Astrocyte of the spinal cord (primary cell): ENCODE measurements at regions not wholly inside any gene's neighbourhood (a gene's known extent, or its start where the extent isn't known, plus 50 kb on each side); places are given as distances from the start of the nearest gene placed in this dataset.

Experiments used
- DNase-seq: peaks from one replicate; pipeline ENCODE4 v3.0.0; 2011; ENCODE audit warnings: low read depth, low spot score
- H3K4me3 ChIP-seq: 2 replicates; pipeline ENCODE4 v1.5.1; 2011; ENCODE audit warnings: low read depth, mild to moderate bottlenecking, low read length, moderate library complexity
- CTCF ChIP-seq: IDR thresholded peaks from 2 replicates; pipeline ENCODE4 v1.5.1; 2012; ENCODE audit warnings: low read depth, mild to moderate bottlenecking, low read length, inconsistent platforms
- in situ Hi-C: cut with HindIII; loops from 2 replicates; pipeline ENCODE4 v1.10.0; 2017; ENCODE audit warnings: low sequenced_read_pairs

- no peak overlapping the region for H3K4me3 ChIP-seq
- in situ Hi-C loops, result no loop called here
- no peak for TF ChIP-seq CTCF
- DNase-seq, result no peak
Observed at GRCh38 chr7:155209478-155210319, 88.0 kb upstream of the INSIG1 start.

GRCh38 chr7:155210356-155210755 lies 87.3 kb upstream of the INSIG1 start:
- in situ Hi-C loops, result no loop called here

GRCh38 chr7:155211173-155211572 lies 86.5 kb upstream of the INSIG1 start:
- DNase-seq, result no peak
- TF ChIP-seq CTCF, result no peak
- no peak overlapping the region for H3K4me3 ChIP-seq
- in situ Hi-C loops, result no loop called here

More at GRCh38 chr7:155210356-155210755, 87.3 kb upstream of the INSIG1 start:
- H3K4me3 ChIP-seq, result no peak overlapping the region
- TF ChIP-seq CTCF, result no peak
- DNase-seq, result no peak

GRCh38 chr7:155211761-155212160 lies 85.9 kb upstream of the INSIG1 start:
- no peak for DNase-seq
- no peak overlapping the region for H3K4me3 ChIP-seq
- in situ Hi-C loops, result no loop called here
- no peak for TF ChIP-seq CTCF

GRCh38 chr7:155212301-155213015 lies 85.2 kb upstream of the INSIG1 start:
- DNase-seq, result no peak
- H3K4me3 ChIP-seq, result no peak overlapping the region
- TF ChIP-seq CTCF, result no peak
- in situ Hi-C loops, result no loop called here

- H3K4me3 ChIP-seq, result no peak overlapping the region
- in situ Hi-C loops, result no loop called here
- no peak for TF ChIP-seq CTCF
- DNase-seq, result peak; percentile 37
Observed at GRCh38 chr7:155213385-155213784, 84.3 kb upstream of the INSIG1 start.
